ENCODE measurements at regions not wholly inside any gene's neighbourhood (a gene's known extent, or its start where the extent isn't known, plus 50 kb on each side); places are given as distances from the start of the nearest gene placed in this dataset.
"Not testable (repeated sequence)": the region's sequence is repeated elsewhere in the genome, so short reads cannot be mapped to it uniquely, and the experiment has no call there.

- H3K36me3 ChIP-seq; H3K4me3 ChIP-seq; H3K27me3 ChIP-seq (replicated peaks): not testable (repeated sequence)
Measured at GRCh38 chr2:87679950-87680349, 67.9 kb upstream of the PLGLB2 start.

DNA sequence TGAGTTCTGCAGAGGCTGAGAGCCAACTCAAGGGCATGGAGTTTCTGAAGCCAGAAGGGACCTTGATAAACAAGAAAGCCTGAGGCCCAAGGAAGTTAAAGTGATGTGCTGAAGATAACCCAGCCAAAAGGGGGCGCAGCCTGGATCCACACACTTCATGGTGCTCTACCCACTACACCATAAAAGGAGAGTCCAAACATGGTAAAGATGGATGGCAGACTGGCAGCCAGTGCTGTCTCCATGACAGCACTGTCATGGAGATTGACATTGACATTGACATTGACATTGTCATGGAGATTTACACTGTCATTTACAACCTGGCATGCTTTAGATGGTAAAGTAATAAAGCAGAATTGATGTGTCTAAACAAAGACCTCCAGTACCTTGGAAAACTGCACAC is 67.2 kb upstream of the PLGLB2 start:
- not testable (repeated sequence) for H3K4me1 ChIP-seq (replicated peaks); H3K9me3 ChIP-seq (replicated peaks); H3K27me3 ChIP-seq (replicated peaks); DNase-seq (ENCODE audit: low read depth in 1 of 2, low spot score in 2 of 2); H3K27ac ChIP-seq; H3K4me3 ChIP-seq; H3K36me3 ChIP-seq

More at GRCh38 chr2:87679950-87680349, 67.9 kb upstream of the PLGLB2 start:
- H3K9me3 ChIP-seq (replicated peaks); H3K4me1 ChIP-seq (replicated peaks); DNase-seq (ENCODE audit: low read depth in 1 of 2, low spot score in 2 of 2); H3K27ac ChIP-seq: not testable (repeated sequence)

DNA sequence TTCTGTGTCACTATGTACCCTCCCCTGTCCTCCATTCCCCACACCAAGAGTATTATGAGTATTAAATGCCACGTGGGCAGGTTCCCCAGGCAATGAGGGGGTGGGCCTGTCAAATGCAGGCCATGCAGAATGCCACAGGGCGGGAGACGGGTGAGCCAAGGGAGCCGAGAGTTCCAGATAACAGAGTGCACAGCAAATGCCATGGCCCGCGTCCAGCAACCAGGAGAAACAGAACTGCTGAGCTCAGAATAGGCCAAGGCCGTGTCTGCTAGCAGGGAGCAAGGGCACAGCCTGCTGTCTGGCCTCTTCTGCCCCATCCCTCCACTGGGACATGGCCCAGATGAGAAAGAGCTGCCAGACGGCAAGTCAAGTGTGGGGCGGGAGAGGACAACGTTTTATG is 64.4 kb upstream of the PLGLB2 start:
- H3K27ac ChIP-seq; DNase-seq (ENCODE audit: low read depth in 1 of 2, low spot score in 2 of 2); H3K4me3 ChIP-seq: not testable (repeated sequence)

DNA sequence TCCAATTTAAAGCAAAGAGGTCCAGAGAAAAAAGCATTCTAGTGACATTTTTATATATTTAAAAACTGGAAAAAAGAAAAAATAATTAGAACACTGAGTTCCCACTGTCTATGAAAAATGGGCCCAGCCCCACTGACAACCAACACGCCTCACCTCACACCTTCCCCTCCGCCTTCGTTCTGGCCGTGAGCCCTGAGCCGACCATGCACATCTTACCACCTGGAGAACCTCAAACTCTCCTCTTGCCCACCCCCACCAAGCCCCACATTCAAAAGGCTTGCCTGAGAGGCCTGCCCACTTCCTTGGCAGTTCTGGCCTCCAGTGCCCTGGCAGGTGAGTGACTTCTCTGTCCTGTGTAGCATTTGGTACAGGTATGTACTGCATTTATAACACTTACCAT is 63.9 kb upstream of the PLGLB2 start:
- H3K27ac ChIP-seq, result not testable (repeated sequence)

More for the DNA sequence above, 64.4 kb upstream of the PLGLB2 start:
- H3K27me3 ChIP-seq (replicated peaks); H3K36me3 ChIP-seq; H3K9me3 ChIP-seq (replicated peaks); H3K4me1 ChIP-seq (replicated peaks): not testable (repeated sequence)

GRCh38 chr2:87685558-87685957 is 62.3 kb upstream of the PLGLB2 start:
- not testable (repeated sequence) for H3K9me3 ChIP-seq (replicated peaks); H3K27me3 ChIP-seq (replicated peaks); H3K27ac ChIP-seq; H3K36me3 ChIP-seq; DNase-seq (ENCODE audit: low read depth in 1 of 2, low spot score in 2 of 2); H3K4me1 ChIP-seq (replicated peaks); H3K4me3 ChIP-seq

More for the DNA sequence above, 63.9 kb upstream of the PLGLB2 start:
- H3K27me3 ChIP-seq (replicated peaks); H3K36me3 ChIP-seq; H3K4me1 ChIP-seq (replicated peaks); H3K4me3 ChIP-seq; H3K9me3 ChIP-seq (replicated peaks); DNase-seq (ENCODE audit: low read depth in 1 of 2, low spot score in 2 of 2): not testable (repeated sequence)

DNA sequence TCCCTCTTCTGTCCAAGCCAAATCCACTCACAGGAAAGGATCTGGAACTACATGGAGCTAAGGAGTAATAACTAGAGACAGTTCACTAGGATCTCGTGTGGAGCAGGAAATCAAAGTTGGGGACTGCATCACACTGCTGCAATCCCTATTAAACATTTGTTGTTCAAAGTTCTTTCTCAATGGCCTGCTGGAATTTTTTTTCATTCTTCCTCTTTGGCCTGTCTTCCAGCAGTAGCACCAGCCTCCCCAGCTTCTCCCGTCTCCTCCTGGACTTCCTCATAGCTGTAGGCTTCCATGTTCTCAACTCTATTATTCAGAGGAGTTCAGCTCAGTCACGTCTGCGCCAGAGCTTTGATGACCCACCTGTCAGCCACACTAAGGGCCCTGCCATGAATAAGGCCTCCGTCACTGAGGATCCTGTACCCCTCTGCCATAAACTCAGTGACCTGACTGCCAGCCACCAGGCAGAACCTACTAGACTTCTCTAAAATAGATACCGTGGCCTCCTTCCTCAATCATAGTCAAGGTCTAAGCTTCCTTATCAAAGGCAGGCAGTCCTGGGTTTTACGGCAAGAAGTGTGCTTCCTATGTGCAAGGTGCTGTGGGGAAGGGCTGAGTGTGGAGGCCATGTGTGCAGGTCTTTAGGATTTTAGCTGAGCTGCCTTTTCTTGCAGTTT is 60.9 kb upstream of the PLGLB2 start:
- H3K27ac ChIP-seq; DNase-seq (ENCODE audit: low read depth in 1 of 2, low spot score in 2 of 2); H3K27me3 ChIP-seq (replicated peaks); H3K4me1 ChIP-seq (replicated peaks); H3K4me3 ChIP-seq; H3K36me3 ChIP-seq; H3K9me3 ChIP-seq (replicated peaks): not testable (repeated sequence)

- not testable (repeated sequence) for DNase-seq (ENCODE audit: low read depth in 1 of 2, low spot score in 2 of 2); H3K9me3 ChIP-seq (replicated peaks); H3K27me3 ChIP-seq (replicated peaks); H3K4me3 ChIP-seq; H3K36me3 ChIP-seq; H3K27ac ChIP-seq; H3K4me1 ChIP-seq (replicated peaks)
Measured at GRCh38 chr2:87687550-87688270, 60.2 kb upstream of the PLGLB2 start.

- H3K4me3 ChIP-seq; H3K27me3 ChIP-seq (replicated peaks); DNase-seq (ENCODE audit: low read depth in 1 of 2, low spot score in 2 of 2); H3K9me3 ChIP-seq (replicated peaks); H3K27ac ChIP-seq; H3K4me1 ChIP-seq (replicated peaks); H3K36me3 ChIP-seq: not testable (repeated sequence)
Measured at GRCh38 chr2:87691899-87692592, 55.8 kb upstream of the PLGLB2 start.

GRCh38 chr2:87692914-87693313 is 55.0 kb upstream of the PLGLB2 start:
- DNase-seq (ENCODE audit: low read depth in 1 of 2, low spot score in 2 of 2); H3K27ac ChIP-seq; H3K36me3 ChIP-seq; H3K4me1 ChIP-seq (replicated peaks); H3K9me3 ChIP-seq (replicated peaks); H3K4me3 ChIP-seq; H3K27me3 ChIP-seq (replicated peaks): not testable (repeated sequence)

DNA sequence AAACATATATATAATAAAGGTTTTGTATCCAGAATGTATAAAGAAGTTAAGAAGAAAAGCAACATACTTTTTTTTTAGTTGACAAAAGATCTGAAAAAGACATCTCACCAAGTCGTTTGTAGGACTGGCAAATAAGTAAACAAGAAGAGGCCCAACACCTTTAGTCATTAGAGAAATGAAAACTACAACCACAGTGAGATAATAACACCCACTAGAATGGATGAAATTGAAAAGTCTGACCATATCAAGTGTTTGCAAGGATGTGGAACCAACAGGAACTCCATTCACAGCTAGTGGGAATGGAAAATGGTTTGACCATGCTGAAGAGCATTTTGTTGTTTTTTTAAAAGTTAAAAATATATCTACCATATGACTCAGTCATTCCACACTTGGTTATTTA is 54.0 kb upstream of the PLGLB2 start:
- H3K4me3 ChIP-seq; H3K27ac ChIP-seq; DNase-seq (ENCODE audit: low read depth in 1 of 2, low spot score in 2 of 2); H3K4me1 ChIP-seq (replicated peaks); H3K9me3 ChIP-seq (replicated peaks); H3K36me3 ChIP-seq; H3K27me3 ChIP-seq (replicated peaks): not testable (repeated sequence)

GRCh38 chr2:87695596-87696323 is 52.1 kb upstream of the PLGLB2 start:
- not testable (repeated sequence) for H3K36me3 ChIP-seq; H3K27ac ChIP-seq; H3K27me3 ChIP-seq (replicated peaks); H3K4me1 ChIP-seq (replicated peaks); H3K4me3 ChIP-seq; H3K9me3 ChIP-seq (replicated peaks)
- DNase-seq (ENCODE audit: low read depth in 1 of 2, low spot score in 2 of 2), result peak in 1 of 2 experiments; percentile 17

All from SJSA1 (cell line).